Ishikawa (cell line): ENCODE measurements at regions not wholly inside any gene's neighbourhood (a gene's known extent, or its start where the extent isn't known, plus 50 kb on each side); places are given as distances from the start of the nearest gene placed in this dataset.

Experiments
- CEBPB ChIP-seq: IDR thresholded peaks from 2 replicates; pipeline ENCODE4 v1.6.1; 2012
- CREB1 ChIP-seq: IDR thresholded peaks from 2 replicates; pipeline ENCODE4 v1.6.1; 2012; ENCODE audit warnings: low read depth
- EGR1 ChIP-seq: IDR thresholded peaks from 2 replicates; pipeline ENCODE4 v1.6.1; 2012
- EP300 ChIP-seq: IDR thresholded peaks from 2 replicates; pipeline ENCODE4 v1.6.1; 2012; ENCODE audit warnings: borderline replicate concordance
- FOXM1 ChIP-seq: IDR thresholded peaks from 2 replicates; pipeline ENCODE4 v1.6.1; 2012; ENCODE audit warnings: low read depth, borderline replicate concordance
- NFIC ChIP-seq: IDR thresholded peaks from 2 replicates; pipeline ENCODE4 v1.6.1; 2012
- RAD21 ChIP-seq: IDR thresholded peaks from 2 replicates; pipeline ENCODE4 v1.6.1; 2012; ENCODE audit warnings: low read depth
- TAF1 ChIP-seq: IDR thresholded peaks from 2 replicates; pipeline ENCODE4 v1.6.1; 2012; ENCODE audit warnings: low read depth, mild to moderate bottlenecking
- TCF12 ChIP-seq: IDR thresholded peaks from 2 replicates; pipeline ENCODE4 v1.6.1; 2012; ENCODE audit warnings: low read depth
- TEAD4 ChIP-seq: IDR thresholded peaks from 2 replicates; pipeline ENCODE4 v1.6.1; 2012
- YY1 ChIP-seq: IDR thresholded peaks from 2 replicates; pipeline ENCODE4 v1.6.1; 2012; ENCODE audit warnings: low read depth
- ZBTB7A ChIP-seq: IDR thresholded peaks from 2 replicates; pipeline ENCODE4 v1.6.1; 2012; ENCODE audit warnings: low read depth
- TF ChIP-seq, protein P1 (sequence below): IDR thresholded peaks from 2 replicates; pipeline ENCODE4 v1.6.1; 2012
- TF ChIP-seq, protein P2 (sequence below): IDR thresholded peaks from 2 replicates; pipeline ENCODE4 v1.6.1; 2012
- TF ChIP-seq, protein P3 (sequence below): IDR thresholded peaks from 2 replicates; pipeline ENCODE4 v1.6.1; 2012; ENCODE audit warnings: low read depth, mild to moderate bottlenecking

- TF ChIP-seq, protein P1, sequence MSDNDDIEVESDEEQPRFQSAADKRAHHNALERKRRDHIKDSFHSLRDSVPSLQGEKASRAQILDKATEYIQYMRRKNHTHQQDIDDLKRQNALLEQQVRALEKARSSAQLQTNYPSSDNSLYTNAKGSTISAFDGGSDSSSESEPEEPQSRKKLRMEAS = no peak
Measured at GRCh38 chr4:11929080-11929479, 500.4 kb upstream of the HS3ST1 start.

GRCh38 chr4:11919316-11919715 is 490.6 kb upstream of the HS3ST1 start:
- TF ChIP-seq EP300 (no peak), CEBPB (no peak), TEAD4 (no peak), EGR1 (no peak), YY1 (no peak), TAF1 (no peak), ZBTB7A (no peak), CREB1 (no peak), RAD21 (no peak), FOXM1 (no peak), TCF12 (no peak)
- TF ChIP-seq, protein P1 = no peak
- TF ChIP-seq, protein P2, sequence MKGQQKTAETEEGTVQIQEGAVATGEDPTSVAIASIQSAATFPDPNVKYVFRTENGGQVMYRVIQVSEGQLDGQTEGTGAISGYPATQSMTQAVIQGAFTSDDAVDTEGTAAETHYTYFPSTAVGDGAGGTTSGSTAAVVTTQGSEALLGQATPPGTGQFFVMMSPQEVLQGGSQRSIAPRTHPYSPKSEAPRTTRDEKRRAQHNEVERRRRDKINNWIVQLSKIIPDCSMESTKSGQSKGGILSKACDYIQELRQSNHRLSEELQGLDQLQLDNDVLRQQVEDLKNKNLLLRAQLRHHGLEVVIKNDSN = no peak
- TF ChIP-seq, protein P3, sequence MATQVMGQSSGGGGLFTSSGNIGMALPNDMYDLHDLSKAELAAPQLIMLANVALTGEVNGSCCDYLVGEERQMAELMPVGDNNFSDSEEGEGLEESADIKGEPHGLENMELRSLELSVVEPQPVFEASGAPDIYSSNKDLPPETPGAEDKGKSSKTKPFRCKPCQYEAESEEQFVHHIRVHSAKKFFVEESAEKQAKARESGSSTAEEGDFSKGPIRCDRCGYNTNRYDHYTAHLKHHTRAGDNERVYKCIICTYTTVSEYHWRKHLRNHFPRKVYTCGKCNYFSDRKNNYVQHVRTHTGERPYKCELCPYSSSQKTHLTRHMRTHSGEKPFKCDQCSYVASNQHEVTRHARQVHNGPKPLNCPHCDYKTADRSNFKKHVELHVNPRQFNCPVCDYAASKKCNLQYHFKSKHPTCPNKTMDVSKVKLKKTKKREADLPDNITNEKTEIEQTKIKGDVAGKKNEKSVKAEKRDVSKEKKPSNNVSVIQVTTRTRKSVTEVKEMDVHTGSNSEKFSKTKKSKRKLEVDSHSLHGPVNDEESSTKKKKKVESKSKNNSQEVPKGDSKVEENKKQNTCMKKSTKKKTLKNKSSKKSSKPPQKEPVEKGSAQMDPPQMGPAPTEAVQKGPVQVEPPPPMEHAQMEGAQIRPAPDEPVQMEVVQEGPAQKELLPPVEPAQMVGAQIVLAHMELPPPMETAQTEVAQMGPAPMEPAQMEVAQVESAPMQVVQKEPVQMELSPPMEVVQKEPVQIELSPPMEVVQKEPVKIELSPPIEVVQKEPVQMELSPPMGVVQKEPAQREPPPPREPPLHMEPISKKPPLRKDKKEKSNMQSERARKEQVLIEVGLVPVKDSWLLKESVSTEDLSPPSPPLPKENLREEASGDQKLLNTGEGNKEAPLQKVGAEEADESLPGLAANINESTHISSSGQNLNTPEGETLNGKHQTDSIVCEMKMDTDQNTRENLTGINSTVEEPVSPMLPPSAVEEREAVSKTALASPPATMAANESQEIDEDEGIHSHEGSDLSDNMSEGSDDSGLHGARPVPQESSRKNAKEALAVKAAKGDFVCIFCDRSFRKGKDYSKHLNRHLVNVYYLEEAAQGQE = no peak

DNA sequence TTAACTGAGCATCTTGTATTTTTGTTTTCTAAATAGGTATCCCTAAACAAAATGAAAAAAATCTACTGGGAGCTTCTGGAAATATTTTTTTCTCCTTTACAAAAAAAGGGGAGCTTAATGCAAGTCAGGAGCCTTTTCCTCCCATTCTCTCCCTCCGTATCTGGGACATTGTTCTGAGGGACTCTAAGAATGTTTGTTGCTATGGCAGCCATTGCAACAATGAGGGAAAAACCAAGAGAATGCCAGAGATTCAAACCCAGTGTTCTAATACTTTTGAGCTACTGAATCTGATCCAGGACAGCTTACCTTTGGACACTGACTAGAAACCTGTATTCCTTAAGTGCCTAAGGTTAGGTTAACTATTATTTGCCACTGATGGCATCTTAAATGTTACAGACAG is 485.7 kb upstream of the HS3ST1 start:
- TF ChIP-seq, protein P1 = no peak
- TF ChIP-seq EGR1 (no peak), YY1 (no peak), NFIC (no peak)
- TF ChIP-seq, protein P3 = no peak

- TF ChIP-seq YY1 = no peak
- no peak for TF ChIP-seq ZBTB7A
- TF ChIP-seq, protein P3 = no peak
- no peak for TF ChIP-seq TCF12
- TF ChIP-seq TAF1 = no peak
Measured at GRCh38 chr4:11912886-11913285, 484.2 kb upstream of the HS3ST1 start.

DNA sequence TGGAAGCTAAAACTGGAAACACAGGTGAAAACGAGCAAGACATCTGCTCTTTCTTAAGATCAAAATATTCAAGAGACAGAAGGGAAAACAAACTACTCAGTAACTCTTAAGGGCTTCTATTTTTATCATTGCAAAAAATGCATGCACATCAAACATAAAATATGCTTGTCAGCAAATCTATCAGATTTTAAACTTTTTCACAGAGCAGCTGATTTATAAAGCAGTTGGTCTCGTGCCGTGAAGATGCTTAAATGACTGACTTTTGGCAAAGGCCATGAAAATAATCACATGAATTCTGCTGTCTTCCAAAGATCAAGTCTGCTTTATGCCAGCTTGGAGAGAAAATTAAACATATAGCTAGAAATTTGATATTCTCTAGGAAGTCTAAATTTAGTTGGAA is 482.1 kb upstream of the HS3ST1 start:
- TF ChIP-seq, protein P2 = no peak
- no peak for TF ChIP-seq CREB1
- TF ChIP-seq FOXM1 = no peak
- TF ChIP-seq, protein P3 = no peak
- TF ChIP-seq EGR1 = no peak
- no peak for TF ChIP-seq ZBTB7A
- TF ChIP-seq CEBPB = no peak
- TF ChIP-seq TEAD4 = no peak
- TF ChIP-seq YY1 = no peak
- TF ChIP-seq TAF1 = no peak
- TF ChIP-seq, protein P1 = no peak
- no peak for TF ChIP-seq EP300
- TF ChIP-seq RAD21 = no peak
- TF ChIP-seq TCF12 = no peak
- TF ChIP-seq NFIC = no peak
